Neuronal stem cell (in vitro differentiated cells): ENCODE measurements at regions not wholly inside any gene's neighbourhood (a gene's known extent, or its start where the extent isn't known, plus 50 kb on each side); places are given as distances from the start of the nearest gene placed in this dataset.
"Not testable (repeated sequence)": the region's sequence is repeated elsewhere in the genome, so short reads cannot be mapped to it uniquely, and the experiment has no call there.

Source experiments
- DNase-seq: peaks from one replicate; pipeline ENCODE4 v3.0.0-alpha.2; 2013; ENCODE audit warnings: low spot score
- H2AFZ ChIP-seq: one replicate; pipeline ENCODE4 v1.6.1; 2013; ENCODE audit warnings: mild to moderate bottlenecking, low read length, inconsistent platforms
- H2AK5ac ChIP-seq: 2 replicates; pipeline ENCODE4 v1.6.1; 2013; ENCODE audit warnings: low read depth, mild to moderate bottlenecking, inconsistent platforms, low read length, moderate library complexity, mixed read lengths
- H2BK120ac ChIP-seq: 2 replicates; pipeline ENCODE4 v1.6.1; 2013; ENCODE audit warnings: low read depth, mild to moderate bottlenecking, inconsistent platforms, low read length, moderate library complexity, mixed read lengths
- H2BK12ac ChIP-seq: one replicate; pipeline ENCODE4 v1.6.1; 2013; ENCODE audit warnings: low read length, inconsistent platforms
- H2BK15ac ChIP-seq: 2 replicates; pipeline ENCODE4 v1.6.1; 2013; ENCODE audit warnings: mild to moderate bottlenecking, low read length, inconsistent platforms, mixed read lengths
- H2BK5ac ChIP-seq: one replicate; pipeline ENCODE4 v1.6.1; 2013; ENCODE audit warnings: inconsistent platforms, mild to moderate bottlenecking, low read length, moderate library complexity
- H3K14ac ChIP-seq: one replicate; pipeline ENCODE4 v1.6.1; 2013; ENCODE audit warnings: low read length, inconsistent platforms
- H3K18ac ChIP-seq: 2 replicates; pipeline ENCODE4 v1.6.1; 2013; ENCODE audit warnings: low read length, inconsistent platforms
- H3K23ac ChIP-seq: 2 replicates; pipeline ENCODE4 v1.6.1; 2013; ENCODE audit warnings: low read depth, mild to moderate bottlenecking, mixed read lengths, low read length, inconsistent platforms; ENCODE audit not compliant: poor library complexity
- H3K27ac ChIP-seq: replicated peaks from 3 replicates; pipeline ENCODE4 v1.5.1; 2013; ENCODE audit warnings: low read length, inconsistent platforms
- H3K27me3 ChIP-seq, 3 experiments: 2 replicates each; pipeline ENCODE4 v1.6.1; 2013; ENCODE audit warnings: low read length in 3 of 3, mild to moderate bottlenecking in 2 of 3, inconsistent platforms in 1 of 3, low read depth in 1 of 3, mixed read lengths in 1 of 3, moderate library complexity in 1 of 3; ENCODE audit not compliant: control insufficient read depth in 3 of 3, insufficient read depth in 3 of 3
- H3K36me3 ChIP-seq, 2 donors: replicated peaks in 1 of 2; 2 replicates each; pipeline ENCODE4 v1.6.1; 2013; ENCODE audit warnings: low read length in 2 of 2; ENCODE audit not compliant: control insufficient read depth in 2 of 2, insufficient read depth in 2 of 2
- H3K4ac ChIP-seq: 2 replicates; pipeline ENCODE4 v1.6.1; 2013; ENCODE audit warnings: inconsistent platforms, mild to moderate bottlenecking, low read length, moderate library complexity
- H3K4me1 ChIP-seq, 2 donors: 1 replicate in 1 of 2; 2 replicates in 1 of 2; pipeline ENCODE4 v1.6.1; 2013; ENCODE audit warnings: low read length in 2 of 2, low read depth in 1 of 2; ENCODE audit not compliant: control insufficient read depth in 2 of 2, insufficient read depth in 1 of 2
- H3K4me2 ChIP-seq: one replicate; pipeline ENCODE4 v1.6.1; 2013; ENCODE audit warnings: mild to moderate bottlenecking, low read length, inconsistent platforms; ENCODE audit not compliant: insufficient read depth, poor library complexity, severe bottlenecking
- H3K4me3 ChIP-seq, 2 donors: 2 replicates each; pipeline ENCODE4 v1.5.1; 2013; ENCODE audit warnings: low read length in 2 of 2, mild to moderate bottlenecking in 2 of 2, inconsistent platforms in 1 of 2, moderate library complexity in 1 of 2
- H3K79me1 ChIP-seq: one replicate; pipeline ENCODE4 v1.6.1; 2013; ENCODE audit warnings: low read depth, mild to moderate bottlenecking, inconsistent platforms, low read length, moderate library complexity
- H3K9ac ChIP-seq: one replicate; pipeline ENCODE4 v1.6.1; 2013; ENCODE audit warnings: mild to moderate bottlenecking, low read depth, low read length, inconsistent platforms; ENCODE audit not compliant: poor library complexity
- H3K9me3 ChIP-seq, 2 donors: replicated peaks in 1 of 2; 2 replicates each; pipeline versions ENCODE3 to v1.6.1; 2013; ENCODE audit warnings: low read length in 2 of 2, mild to moderate bottlenecking in 2 of 2, inconsistent platforms in 1 of 2, low read depth in 1 of 2, mixed read lengths in 1 of 2, moderate library complexity in 1 of 2; ENCODE audit not compliant: control insufficient read depth in 2 of 2, insufficient read depth in 1 of 2
- H4K8ac ChIP-seq: one replicate; pipeline ENCODE4 v1.6.1; 2013; ENCODE audit warnings: low read depth, mild to moderate bottlenecking, inconsistent platforms, low read length, moderate library complexity
- H4K91ac ChIP-seq: one replicate; pipeline ENCODE4 v1.6.1; 2013; ENCODE audit warnings: low read length, low read depth, mild to moderate bottlenecking, inconsistent platforms; ENCODE audit not compliant: poor library complexity
- WGBS, 2 donors: extraction: QIAGEN DNeasy Blood & Tissue Kit; methylation state at CpG; one replicate each; pipeline ENCODE4 v1.1.7; 2013; ENCODE audit warnings: missing lambda C conversion rate in 2 of 2, mixed read lengths in 1 of 2; ENCODE audit not compliant: insufficient read length in 2 of 2, insufficient replicate concordance in 1 of 2; ENCODE audit errors: extremely low coverage in 2 of 2; 5-methylcytosine and 5-hydroxymethylcytosine counted together

DNA sequence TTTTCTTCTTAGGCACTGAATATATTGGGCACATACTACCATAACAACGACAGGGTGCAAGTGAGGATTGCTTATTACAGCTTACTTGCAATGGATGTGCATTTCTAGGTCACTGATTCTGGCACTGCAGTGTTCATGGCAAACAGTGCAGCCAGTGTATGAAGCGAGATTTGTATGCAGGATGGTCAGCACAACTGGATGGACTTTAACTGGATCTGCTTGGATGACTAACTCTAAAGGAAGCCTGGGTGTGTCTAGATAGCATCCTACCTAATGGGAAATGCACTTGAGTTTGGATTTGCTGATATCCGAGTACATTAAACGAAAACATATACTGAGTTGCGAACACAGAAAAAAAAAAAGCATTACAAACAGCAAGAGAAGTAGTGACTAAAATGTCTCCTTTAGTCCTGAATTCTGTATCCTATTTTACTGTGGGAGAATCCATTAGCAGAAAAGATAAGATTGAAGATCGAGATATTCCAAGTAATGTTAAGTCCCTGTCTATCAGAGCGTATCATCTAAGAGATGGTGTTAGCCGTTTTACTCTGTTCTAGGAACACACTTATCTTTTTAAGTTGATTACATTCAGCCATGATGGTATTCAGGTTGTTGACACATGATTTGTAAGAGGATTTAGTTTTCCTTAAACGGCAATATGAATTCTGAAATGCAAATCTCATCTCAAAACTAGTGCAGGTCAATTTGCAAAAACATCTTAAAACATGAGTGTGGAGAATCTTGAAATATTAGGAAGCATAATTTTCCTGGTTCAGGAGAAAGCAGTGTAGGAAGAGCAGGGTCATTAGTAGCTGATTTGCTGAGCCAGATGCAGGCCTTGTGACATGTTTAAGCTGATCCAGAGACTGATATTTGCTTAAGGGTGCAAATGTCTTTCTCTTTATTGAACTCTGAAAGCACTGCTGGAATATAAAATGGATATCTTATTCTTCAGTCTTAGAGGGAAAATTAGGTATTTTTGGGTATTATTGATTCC, 142.6 kb upstream of the CPHXL start:
- Histone ChIP-seq H4K8ac (no peak overlapping the region), H3K79me1 (no peaks in the 10 kb centered on the region), H4K91ac (no peak overlapping the region), H3K4me1 (peaks cover 6 to 11% of the 10 kb centered on the region in 2 donors), H3K36me3 (no peaks in the 10 kb centered on the region), H2AFZ (no peak overlapping the region), H3K14ac (no peak overlapping the region), H2BK12ac (no peak overlapping the region), H3K27ac (no peak overlapping the region), H2BK15ac (no peak overlapping the region), H3K9ac (no peak overlapping the region), H3K27me3 (peaks cover 0 to 3% (median 0%) of the 10 kb centered on the region in 3 experiments), H3K4me3 (no peak overlapping the region), H2AK5ac (no peak overlapping the region), H2BK5ac (no peak overlapping the region), H3K4me2 (no peak overlapping the region), H3K4ac (no peak overlapping the region), H3K9me3 (no peaks in the 10 kb centered on the region), H3K18ac (no peak overlapping the region), H2BK120ac (no peak overlapping the region), H3K23ac (no peak overlapping the region)
- no CpG with 5 or more reads among the region's 9 CpGs for WGBS, 2 donors
- no peak for DNase-seq

DNA sequence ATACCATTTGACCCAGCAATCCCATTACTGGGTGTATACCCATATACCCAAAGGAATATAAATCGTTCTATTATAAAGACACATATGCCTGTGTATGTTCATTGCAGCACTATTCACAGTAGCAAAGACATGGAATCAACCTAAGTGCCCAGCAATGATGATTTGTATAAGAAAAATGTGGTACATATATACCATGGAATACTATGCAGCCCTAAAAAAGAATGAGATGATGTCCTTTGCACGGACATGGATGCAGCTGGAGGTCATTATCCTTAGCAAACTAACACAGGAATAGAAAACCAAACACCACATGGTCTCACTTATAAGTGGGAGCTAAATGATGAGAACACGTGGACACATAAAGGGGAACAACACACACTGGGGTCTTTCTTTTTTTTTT, 155.0 kb upstream of the CPHXL start:
- H3K4me1 ChIP-seq, H3K36me3 ChIP-seq, H2BK120ac ChIP-seq, H3K4me3 ChIP-seq, H3K27ac ChIP-seq, H3K14ac ChIP-seq, H3K9ac ChIP-seq, H2AK5ac ChIP-seq, H3K18ac ChIP-seq, H4K8ac ChIP-seq, H3K79me1 ChIP-seq, H3K23ac ChIP-seq, H2BK5ac ChIP-seq, H2BK15ac ChIP-seq, H3K9me3 ChIP-seq, H3K4me2 ChIP-seq, H4K91ac ChIP-seq, H2BK12ac ChIP-seq, H2AFZ ChIP-seq, H3K4ac ChIP-seq, H3K27me3 ChIP-seq, DNase-seq: not testable (repeated sequence)
- no CpG with 5 or more reads among the region's 3 CpGs for WGBS, 2 donors

DNA sequence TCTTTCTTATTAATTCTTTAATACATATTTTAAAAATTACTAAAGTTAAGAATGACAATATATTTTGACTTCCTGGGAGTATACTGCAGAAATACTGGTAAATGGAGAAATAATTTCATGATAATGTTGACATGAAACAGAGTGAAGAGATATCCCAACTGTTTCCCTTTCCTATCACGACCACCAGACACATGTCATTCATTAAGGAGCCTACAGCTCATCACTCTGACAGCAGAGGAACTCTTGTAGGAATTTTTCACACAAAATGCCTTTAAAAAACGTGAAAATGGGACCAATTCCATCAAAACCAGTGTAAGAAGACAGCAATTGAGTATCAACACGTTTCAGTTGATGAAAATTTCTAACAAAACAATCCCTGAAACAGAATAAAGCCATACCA, 172.9 kb upstream of the CPHXL start:
- Histone ChIP-seq H2BK120ac (no peak overlapping the region), H3K79me1 (no peaks in the 10 kb centered on the region), H3K9me3 (no peaks in the 10 kb centered on the region), H3K23ac (no peak overlapping the region), H3K4me2 (no peak overlapping the region), H3K18ac (no peak overlapping the region), H4K8ac (no peak overlapping the region), H3K4ac (no peak overlapping the region), H4K91ac (no peak overlapping the region), H2BK5ac (no peak overlapping the region), H2AK5ac (no peak overlapping the region), H3K4me3 (no peak overlapping the region), H2AFZ (no peak overlapping the region), H3K36me3 (no peaks in the 10 kb centered on the region), H3K27ac (no peak overlapping the region), H3K4me1 (peaks cover 0 to 3% of the 10 kb centered on the region in 2 donors), H2BK12ac (no peak overlapping the region), H2BK15ac (no peak overlapping the region), H3K9ac (no peak overlapping the region), H3K27me3 (no peaks in the 10 kb centered on the region), H3K14ac (no peak overlapping the region)
- WGBS, 2 donors: no CpG with 5 or more reads among the region's 3 CpGs
- DNase-seq: no peak

DNA sequence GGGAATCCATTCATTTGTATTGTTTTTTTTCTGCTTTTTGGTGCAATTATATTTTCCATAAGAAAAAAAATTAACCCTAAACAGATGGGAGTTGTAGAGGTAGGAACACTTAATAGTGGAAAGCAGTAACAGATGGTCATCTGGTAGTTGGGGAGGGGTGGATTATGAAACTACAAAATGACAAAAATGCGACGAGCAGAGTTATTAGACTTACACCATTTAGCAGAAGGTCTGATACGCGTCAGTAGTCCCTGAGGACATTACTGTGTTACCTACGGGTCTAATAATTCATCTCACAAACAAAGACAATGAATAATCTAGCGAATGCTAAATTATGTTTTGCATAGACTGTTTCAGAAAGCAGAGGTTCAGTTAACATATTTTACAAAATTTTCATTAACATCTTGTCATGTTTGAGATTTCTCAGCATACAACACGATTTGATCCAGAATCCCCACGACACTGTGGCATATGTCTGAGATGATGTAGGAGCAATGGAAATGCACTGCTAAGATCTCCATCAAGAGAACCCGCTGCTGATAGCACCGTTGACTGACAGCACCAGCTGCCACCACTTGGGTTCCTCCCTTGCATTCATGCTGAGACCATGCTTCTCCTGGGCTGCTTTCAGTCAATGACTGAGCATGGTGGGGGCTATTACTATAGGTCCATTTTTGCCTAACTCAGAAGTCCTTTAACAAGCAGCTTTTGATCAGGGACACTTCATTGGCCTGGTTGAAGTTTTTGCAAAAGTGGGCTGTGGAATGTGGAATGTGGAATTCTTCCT, 182.2 kb upstream of the CPHXL start:
- Histone ChIP-seq H2BK12ac (no peak overlapping the region), H2BK15ac (no peak overlapping the region), H3K14ac (no peak overlapping the region), H3K4ac (no peak overlapping the region), H2AFZ (no peak overlapping the region), H3K36me3 (no peaks in the 10 kb centered on the region), H3K79me1 (no peaks in the 10 kb centered on the region), H2BK120ac (no peak overlapping the region), H3K23ac (no peak overlapping the region), H3K27me3 (no peaks in the 10 kb centered on the region), H3K4me1 (peaks cover 0 to 3% of the 10 kb centered on the region in 2 donors), H3K9me3 (no peaks in the 10 kb centered on the region), H3K4me2 (no peak overlapping the region), H3K18ac (no peak overlapping the region), H4K91ac (no peak overlapping the region), H3K9ac (no peak overlapping the region), H3K4me3 (no peak overlapping the region), H2AK5ac (no peak overlapping the region), H2BK5ac (no peak overlapping the region), H3K27ac (no peak overlapping the region), H4K8ac (no peak overlapping the region)
- no peak for DNase-seq
- WGBS, 2 donors: no CpG with 5 or more reads among the region's 10 CpGs
